Ishikawa (cell line): ENCODE measurements at regions not wholly inside any gene's neighbourhood (a gene's known extent, or its start where the extent isn't known, plus 50 kb on each side); places are given as distances from the start of the nearest gene placed in this dataset.

Experiments
- CEBPB ChIP-seq: IDR thresholded peaks from 2 replicates; pipeline ENCODE4 v1.6.1; 2012
- CREB1 ChIP-seq: IDR thresholded peaks from 2 replicates; pipeline ENCODE4 v1.6.1; 2012; ENCODE audit warnings: low read depth
- EGR1 ChIP-seq: IDR thresholded peaks from 2 replicates; pipeline ENCODE4 v1.6.1; 2012
- EP300 ChIP-seq: IDR thresholded peaks from 2 replicates; pipeline ENCODE4 v1.6.1; 2012; ENCODE audit warnings: borderline replicate concordance
- FOXM1 ChIP-seq: IDR thresholded peaks from 2 replicates; pipeline ENCODE4 v1.6.1; 2012; ENCODE audit warnings: low read depth, borderline replicate concordance
- NFIC ChIP-seq: IDR thresholded peaks from 2 replicates; pipeline ENCODE4 v1.6.1; 2012
- RAD21 ChIP-seq: IDR thresholded peaks from 2 replicates; pipeline ENCODE4 v1.6.1; 2012; ENCODE audit warnings: low read depth
- TAF1 ChIP-seq: IDR thresholded peaks from 2 replicates; pipeline ENCODE4 v1.6.1; 2012; ENCODE audit warnings: low read depth, mild to moderate bottlenecking
- TCF12 ChIP-seq: IDR thresholded peaks from 2 replicates; pipeline ENCODE4 v1.6.1; 2012; ENCODE audit warnings: low read depth
- TEAD4 ChIP-seq: IDR thresholded peaks from 2 replicates; pipeline ENCODE4 v1.6.1; 2012
- YY1 ChIP-seq: IDR thresholded peaks from 2 replicates; pipeline ENCODE4 v1.6.1; 2012; ENCODE audit warnings: low read depth
- ZBTB7A ChIP-seq: IDR thresholded peaks from 2 replicates; pipeline ENCODE4 v1.6.1; 2012; ENCODE audit warnings: low read depth
- TF ChIP-seq, protein P1 (sequence below): IDR thresholded peaks from 2 replicates; pipeline ENCODE4 v1.6.1; 2012
- TF ChIP-seq, protein P2 (sequence below): IDR thresholded peaks from 2 replicates; pipeline ENCODE4 v1.6.1; 2012
- TF ChIP-seq, protein P3 (sequence below): IDR thresholded peaks from 2 replicates; pipeline ENCODE4 v1.6.1; 2012; ENCODE audit warnings: low read depth, mild to moderate bottlenecking

DNA sequence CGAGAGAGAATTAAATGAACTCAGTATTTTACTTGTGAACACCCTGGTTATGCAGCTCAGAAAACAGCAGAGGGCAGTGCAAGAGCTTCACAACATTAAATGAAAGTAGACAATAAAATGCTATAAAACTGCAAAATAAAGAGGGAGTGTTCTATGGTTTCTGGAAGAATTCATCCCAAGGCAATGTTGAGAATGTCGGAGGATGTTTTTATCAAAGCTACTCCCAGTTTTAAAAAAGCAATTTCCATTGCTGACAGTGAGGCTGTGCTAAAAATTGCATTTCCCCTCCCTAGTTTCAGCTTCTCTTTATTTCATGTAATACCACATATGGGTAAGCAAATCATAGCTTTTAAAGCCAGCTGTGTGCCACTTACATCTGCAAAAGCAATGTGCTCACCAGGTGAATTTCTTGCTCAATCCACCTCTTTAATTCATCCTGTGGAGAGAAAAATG is 296.8 kb downstream of the RAB38 start:
- no peak for TF ChIP-seq TAF1
- TF ChIP-seq RAD21, result peak; percentile 45

DNA sequence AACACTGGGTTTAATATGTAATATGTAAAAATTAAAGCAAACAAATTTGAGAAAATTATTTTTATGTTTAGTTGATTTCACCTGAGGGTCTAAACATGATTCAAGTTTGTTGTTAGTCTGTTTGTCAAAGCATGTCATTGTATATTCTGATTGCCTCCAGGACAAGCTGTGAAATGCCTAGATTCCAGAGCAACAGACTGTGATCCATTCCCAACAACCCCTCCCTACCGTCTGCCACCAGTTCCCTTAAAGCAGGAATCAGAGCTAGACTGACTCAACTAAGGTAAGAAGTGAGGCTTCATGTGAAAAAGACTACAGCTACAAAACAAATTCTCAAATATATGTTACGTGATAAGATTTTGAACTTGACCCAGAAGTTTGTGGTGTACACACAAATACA is 304.2 kb downstream of the RAB38 start:
- TF ChIP-seq YY1 (no peak), FOXM1 (no peak), RAD21 (no peak)

DNA sequence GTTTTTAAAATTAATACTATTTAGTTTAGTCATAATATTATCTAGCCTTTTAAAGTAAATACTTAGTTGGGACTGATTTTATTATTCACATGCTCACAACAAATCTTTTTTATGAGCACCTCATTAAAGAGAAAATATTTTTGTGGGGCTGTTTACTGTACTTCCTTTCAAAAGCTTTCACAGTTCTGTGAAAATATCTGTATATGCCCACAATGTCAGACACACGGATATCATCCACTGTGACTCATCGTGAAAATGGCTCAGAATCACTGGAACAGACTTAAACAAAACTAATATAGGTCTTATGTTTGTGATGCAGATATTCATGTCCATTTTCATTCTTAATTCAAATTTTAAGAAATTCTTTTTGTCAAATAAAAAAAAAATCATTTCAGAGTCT is 305.2 kb downstream of the RAB38 start:
- TF ChIP-seq RAD21 (no peak), FOXM1 (no peak), YY1 (no peak), EP300 (no peak), TEAD4 (no peak), CEBPB (no peak), TAF1 (no peak), TCF12 (no peak), ZBTB7A (no peak), CREB1 (no peak), EGR1 (no peak), NFIC (no peak)
- TF ChIP-seq, protein P1, sequence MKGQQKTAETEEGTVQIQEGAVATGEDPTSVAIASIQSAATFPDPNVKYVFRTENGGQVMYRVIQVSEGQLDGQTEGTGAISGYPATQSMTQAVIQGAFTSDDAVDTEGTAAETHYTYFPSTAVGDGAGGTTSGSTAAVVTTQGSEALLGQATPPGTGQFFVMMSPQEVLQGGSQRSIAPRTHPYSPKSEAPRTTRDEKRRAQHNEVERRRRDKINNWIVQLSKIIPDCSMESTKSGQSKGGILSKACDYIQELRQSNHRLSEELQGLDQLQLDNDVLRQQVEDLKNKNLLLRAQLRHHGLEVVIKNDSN, result no peak
- TF ChIP-seq, protein P2, sequence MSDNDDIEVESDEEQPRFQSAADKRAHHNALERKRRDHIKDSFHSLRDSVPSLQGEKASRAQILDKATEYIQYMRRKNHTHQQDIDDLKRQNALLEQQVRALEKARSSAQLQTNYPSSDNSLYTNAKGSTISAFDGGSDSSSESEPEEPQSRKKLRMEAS, result no peak
- TF ChIP-seq, protein P3, sequence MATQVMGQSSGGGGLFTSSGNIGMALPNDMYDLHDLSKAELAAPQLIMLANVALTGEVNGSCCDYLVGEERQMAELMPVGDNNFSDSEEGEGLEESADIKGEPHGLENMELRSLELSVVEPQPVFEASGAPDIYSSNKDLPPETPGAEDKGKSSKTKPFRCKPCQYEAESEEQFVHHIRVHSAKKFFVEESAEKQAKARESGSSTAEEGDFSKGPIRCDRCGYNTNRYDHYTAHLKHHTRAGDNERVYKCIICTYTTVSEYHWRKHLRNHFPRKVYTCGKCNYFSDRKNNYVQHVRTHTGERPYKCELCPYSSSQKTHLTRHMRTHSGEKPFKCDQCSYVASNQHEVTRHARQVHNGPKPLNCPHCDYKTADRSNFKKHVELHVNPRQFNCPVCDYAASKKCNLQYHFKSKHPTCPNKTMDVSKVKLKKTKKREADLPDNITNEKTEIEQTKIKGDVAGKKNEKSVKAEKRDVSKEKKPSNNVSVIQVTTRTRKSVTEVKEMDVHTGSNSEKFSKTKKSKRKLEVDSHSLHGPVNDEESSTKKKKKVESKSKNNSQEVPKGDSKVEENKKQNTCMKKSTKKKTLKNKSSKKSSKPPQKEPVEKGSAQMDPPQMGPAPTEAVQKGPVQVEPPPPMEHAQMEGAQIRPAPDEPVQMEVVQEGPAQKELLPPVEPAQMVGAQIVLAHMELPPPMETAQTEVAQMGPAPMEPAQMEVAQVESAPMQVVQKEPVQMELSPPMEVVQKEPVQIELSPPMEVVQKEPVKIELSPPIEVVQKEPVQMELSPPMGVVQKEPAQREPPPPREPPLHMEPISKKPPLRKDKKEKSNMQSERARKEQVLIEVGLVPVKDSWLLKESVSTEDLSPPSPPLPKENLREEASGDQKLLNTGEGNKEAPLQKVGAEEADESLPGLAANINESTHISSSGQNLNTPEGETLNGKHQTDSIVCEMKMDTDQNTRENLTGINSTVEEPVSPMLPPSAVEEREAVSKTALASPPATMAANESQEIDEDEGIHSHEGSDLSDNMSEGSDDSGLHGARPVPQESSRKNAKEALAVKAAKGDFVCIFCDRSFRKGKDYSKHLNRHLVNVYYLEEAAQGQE, result no peak

DNA sequence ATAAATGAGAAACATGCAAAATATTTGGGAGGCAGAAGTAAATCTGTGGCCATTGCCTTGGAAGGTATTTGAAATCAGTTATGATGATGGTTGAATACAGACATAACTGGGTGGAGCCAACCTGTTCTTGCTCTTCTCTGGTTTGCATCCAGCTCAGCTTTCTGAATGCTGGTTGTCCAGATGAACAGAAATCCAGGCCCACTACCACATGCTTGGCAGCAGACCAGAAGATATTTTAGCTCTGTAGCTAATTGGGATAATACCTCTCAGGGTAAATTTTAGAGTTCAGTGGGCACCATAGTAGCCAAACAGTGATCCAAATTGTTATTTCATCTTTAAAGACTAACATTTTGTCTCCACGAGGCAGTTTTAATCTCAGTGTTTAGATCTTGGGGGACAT is 308.3 kb downstream of the RAB38 start:
- no peak for TF ChIP-seq EP300
- TF ChIP-seq ZBTB7A, result no peak
- no peak for TF ChIP-seq EGR1
- TF ChIP-seq, protein P1, result no peak
- TF ChIP-seq NFIC, result no peak
- no peak for TF ChIP-seq FOXM1
- TF ChIP-seq TEAD4, result no peak
- no peak for TF ChIP-seq RAD21
- no peak for TF ChIP-seq CREB1
- no peak for TF ChIP-seq TCF12
- no peak for TF ChIP-seq CEBPB
- TF ChIP-seq, protein P3, result no peak
- TF ChIP-seq, protein P2, result no peak
- TF ChIP-seq YY1, result no peak
- TF ChIP-seq TAF1, result no peak

DNA sequence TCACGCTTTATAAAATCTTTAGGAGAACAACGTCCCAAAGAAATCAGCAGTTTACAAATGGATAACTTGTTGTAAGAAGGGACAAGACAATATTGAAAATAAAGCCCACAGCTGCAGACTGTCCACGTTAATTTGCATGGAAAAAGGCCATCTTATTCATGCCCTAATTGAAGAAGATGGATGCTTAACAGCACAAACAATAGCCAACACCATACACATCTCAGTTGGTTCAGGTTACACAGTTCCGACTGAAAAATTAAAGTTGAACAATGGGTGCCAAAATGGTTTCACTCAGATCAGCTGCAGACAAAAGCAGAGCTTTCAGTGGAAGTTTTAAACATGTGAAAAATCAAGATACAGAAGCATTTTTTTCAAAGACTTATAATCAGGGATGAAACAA is 314.2 kb downstream of the RAB38 start:
- no peak for TF ChIP-seq YY1
- TF ChIP-seq, protein P1, result no peak
- TF ChIP-seq TAF1, result no peak
- TF ChIP-seq FOXM1, result no peak
- no peak for TF ChIP-seq EP300
- no peak for TF ChIP-seq CEBPB

DNA sequence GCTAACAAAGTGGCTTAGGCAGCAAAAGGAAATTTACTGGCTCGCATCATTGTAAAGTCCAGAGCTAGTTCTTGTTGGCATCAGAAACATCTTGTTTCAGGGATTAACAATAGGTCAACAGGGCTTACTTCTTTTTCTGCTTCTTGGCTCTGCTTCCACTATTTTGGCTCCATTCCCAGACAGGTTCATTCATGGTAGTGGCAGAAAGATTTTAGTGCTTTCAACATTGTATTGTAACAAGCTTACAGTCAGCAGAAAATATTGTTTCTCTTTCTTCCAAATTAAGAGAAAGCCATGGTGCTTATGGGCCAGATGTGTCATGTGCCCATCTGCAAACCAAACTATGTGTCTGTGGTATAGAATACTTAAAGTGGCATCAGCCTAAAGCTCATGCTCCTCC is 315.6 kb downstream of the RAB38 start:
- TF ChIP-seq NFIC, result peak; percentile 58
- TF ChIP-seq TAF1, result no peak
- TF ChIP-seq RAD21, result no peak

DNA sequence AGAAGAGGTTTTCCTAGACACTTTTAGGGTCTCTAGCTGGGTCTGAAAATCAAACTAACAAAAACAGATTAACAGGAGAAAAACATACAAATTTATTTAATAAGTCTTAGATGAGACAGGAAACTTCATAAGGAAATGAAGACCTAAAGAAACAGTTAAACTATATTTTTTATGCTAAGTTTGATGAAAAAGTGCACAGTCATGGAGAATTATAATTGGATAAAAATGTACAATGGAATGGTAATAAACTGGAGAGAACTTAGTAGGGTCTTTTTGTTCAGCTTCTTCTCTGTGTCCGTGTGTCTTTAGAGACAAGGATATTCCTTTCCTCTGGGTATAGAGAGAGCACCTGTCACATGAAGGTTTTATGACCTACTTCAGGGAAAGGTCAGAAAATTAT is 323.4 kb downstream of the RAB38 start:
- TF ChIP-seq FOXM1, result no peak
- no peak for TF ChIP-seq TAF1
- no peak for TF ChIP-seq CEBPB
- no peak for TF ChIP-seq EP300
- TF ChIP-seq, protein P1, result no peak
- TF ChIP-seq TCF12, result no peak
